WTC11 (cell line): ENCODE measurements at regions not wholly inside any gene's neighbourhood (a gene's known extent, or its start where the extent isn't known, plus 50 kb on each side); places are given as distances from the start of the nearest gene placed in this dataset.

ENCODE experiments used
- ATAC-seq: fragments of 200-7000 bp; cut with Tn5 transposase; 2 replicates; pipeline ENCODE4 v1.10.0; 2021; ENCODE audit warnings: mild to moderate bottlenecking, moderate library complexity
- CTCF ChIA-PET: fragments of 300-600 bp; sonication (Branson Sonifier 250); formaldehyde crosslinking; loops from one replicate; lab custom pipeline; 2021; ENCODE audit warnings: antibody characterized with exemption; lab: Charles Lee
- POLR2A ChIA-PET: fragments of 350-600 bp; sonication (Branson Sonifier 250); formaldehyde crosslinking; loops from one replicate; lab custom pipeline; 2021; ENCODE audit warnings: antibody characterized with exemption; lab: Charles Lee
- DNase-seq: peaks from one replicate; pipeline ENCODE4 v3.0.0; 2021; ENCODE audit warnings: low spot score
- H3K27ac Mint-ChIP-seq: 2 replicates; pipeline ENCODE4 v1.8.0; 2021; ENCODE audit warnings: mixed read lengths
- H3K27me3 Mint-ChIP-seq: 2 replicates; pipeline ENCODE4 v1.8.0; 2021; ENCODE audit warnings: low read depth, mild to moderate bottlenecking, moderate library complexity, mixed read lengths
- H3K36me3 Mint-ChIP-seq: 2 replicates; pipeline ENCODE4 v1.8.0; 2021; ENCODE audit warnings: mixed read lengths
- H3K4me1 Mint-ChIP-seq: 2 replicates; pipeline ENCODE4 v1.8.0; 2022; ENCODE audit warnings: mixed read lengths
- H3K4me3 Mint-ChIP-seq: 2 replicates; pipeline ENCODE4 v1.8.0; 2021; ENCODE audit warnings: mild to moderate bottlenecking, moderate library complexity, mixed read lengths
- H3K9me3 Mint-ChIP-seq: 2 replicates; pipeline ENCODE4 v1.8.0; 2021; ENCODE audit warnings: mixed read lengths
- ATF1 ChIP-seq: sonication (generic); formaldehyde crosslinking; IDR thresholded peaks from 2 replicates; pipeline ENCODE4 v1.8.1; 2023; ENCODE audit warnings: mild to moderate bottlenecking, moderate library complexity, missing genetic modification reagents
- CREB1 ChIP-seq: sonication (generic); formaldehyde crosslinking; IDR thresholded peaks from 2 replicates; pipeline ENCODE4 v1.8.0; 2023; ENCODE audit warnings: mild to moderate bottlenecking, missing genetic modification reagents
- E2F5 ChIP-seq: sonication (generic); formaldehyde crosslinking; IDR thresholded peaks from 2 replicates; pipeline ENCODE4 v1.8.1; 2022; ENCODE audit warnings: mild to moderate bottlenecking, moderate library complexity, missing genetic modification reagents
- EMX1 ChIP-seq: fragments of 250-450 bp; sonication (Bioruptor Pico); IDR thresholded peaks from 2 replicates; pipeline ENCODE4 v1.8.0; 2021; ENCODE audit warnings: mild to moderate bottlenecking
- ESRRA ChIP-seq: sonication (generic); formaldehyde crosslinking; IDR thresholded peaks from 2 replicates; pipeline ENCODE4 v1.8.1; 2022; ENCODE audit warnings: mild to moderate bottlenecking, missing genetic modification reagents, borderline replicate concordance
- ETV6 ChIP-seq: sonication (generic); formaldehyde crosslinking; IDR thresholded peaks from 2 replicates; pipeline ENCODE4 v1.8.1; 2022; ENCODE audit warnings: mild to moderate bottlenecking, missing genetic modification reagents
- GRHL2 ChIP-seq: fragments of 250-450 bp; sonication (Bioruptor Pico); IDR thresholded peaks from 2 replicates; pipeline ENCODE4 v1.8.0; 2022; ENCODE audit warnings: mild to moderate bottlenecking, moderate library complexity; ENCODE audit not compliant: insufficient replicate concordance, severe bottlenecking
- GTF2I ChIP-seq: fragments of 250-450 bp; sonication (Bioruptor Pico); conservative IDR thresholded peaks from 2 replicates; pipeline ENCODE4 v1.4.0; 2021; ENCODE audit warnings: mild to moderate bottlenecking
- JAZF1 ChIP-seq: fragments of 250-450 bp; sonication (Bioruptor Pico); IDR thresholded peaks from 2 replicates; pipeline ENCODE4 v1.9.0; 2021; ENCODE audit warnings: moderate library complexity, mild to moderate bottlenecking, inconsistent platforms
- KAT7 ChIP-seq: sonication (generic); formaldehyde crosslinking; IDR thresholded peaks from 2 replicates; pipeline ENCODE4 v1.8.1; 2023; ENCODE audit warnings: missing genetic modification reagents, mild to moderate bottlenecking, borderline replicate concordance
- MAX ChIP-seq: sonication (generic); formaldehyde crosslinking; IDR thresholded peaks from 2 replicates; pipeline ENCODE4 v1.8.0; 2022; ENCODE audit warnings: mild to moderate bottlenecking, missing genetic modification reagents
- MXD4 ChIP-seq: fragments of 250-450 bp; sonication (Bioruptor Pico); IDR thresholded peaks from 2 replicates; pipeline ENCODE4 v1.8.0; 2021; ENCODE audit warnings: mild to moderate bottlenecking, moderate library complexity, borderline replicate concordance
- NFE2L1 ChIP-seq: sonication (generic); formaldehyde crosslinking; IDR thresholded peaks from 2 replicates; pipeline ENCODE4 v1.8.1; 2023; ENCODE audit warnings: missing genetic modification reagents
- NFYB ChIP-seq: sonication (generic); formaldehyde crosslinking; conservative IDR thresholded peaks from 2 replicates; pipeline ENCODE4 v1.8.0; 2022; ENCODE audit warnings: low read depth, missing genetic modification reagents
- NR1H2 ChIP-seq: sonication (generic); formaldehyde crosslinking; IDR thresholded peaks from 2 replicates; pipeline ENCODE4 v1.9.0; 2021; ENCODE audit warnings: mild to moderate bottlenecking, moderate library complexity, missing genetic modification reagents
- SMAD3 ChIP-seq: sonication (generic); formaldehyde crosslinking; IDR thresholded peaks from 2 replicates; pipeline ENCODE4 v1.8.0; 2022; ENCODE audit warnings: missing genetic modification reagents, mild to moderate bottlenecking, borderline replicate concordance
- SP1 ChIP-seq: sonication (generic); formaldehyde crosslinking; conservative IDR thresholded peaks from 2 replicates; pipeline ENCODE4 v1.8.1; 2022; ENCODE audit warnings: missing genetic modification reagents
- TCF7 ChIP-seq: sonication (generic); formaldehyde crosslinking; IDR thresholded peaks from 2 replicates; pipeline ENCODE4 v1.8.0; 2022; ENCODE audit warnings: mild to moderate bottlenecking, low read depth, missing genetic modification reagents, moderate library complexity
- ZMAT4 ChIP-seq: fragments of 250-450 bp; sonication (Bioruptor Pico); IDR thresholded peaks from 2 replicates; pipeline ENCODE4 v1.9.0; 2021; ENCODE audit warnings: mild to moderate bottlenecking
- ZNF121 ChIP-seq: sonication (generic); formaldehyde crosslinking; IDR thresholded peaks from 2 replicates; pipeline ENCODE4 v1.8.0; 2023; ENCODE audit warnings: missing genetic modification reagents
- ZNF219 ChIP-seq: sonication (generic); formaldehyde crosslinking; IDR thresholded peaks from 2 replicates; pipeline ENCODE4 v1.8.0; 2023; ENCODE audit warnings: missing genetic modification reagents, mild to moderate bottlenecking, borderline replicate concordance
- ZNF263 ChIP-seq: sonication (generic); formaldehyde crosslinking; IDR thresholded peaks from 2 replicates; pipeline ENCODE4 v1.8.1; 2022; ENCODE audit warnings: low read depth, mild to moderate bottlenecking, moderate library complexity, missing genetic modification reagents
- ZNF396 ChIP-seq: fragments of 250-450 bp; sonication (Bioruptor Pico); IDR thresholded peaks from 2 replicates; pipeline ENCODE4 v1.8.0; 2021; ENCODE audit warnings: mild to moderate bottlenecking, moderate library complexity, borderline replicate concordance
- ZNF416 ChIP-seq: fragments of 250-450 bp; sonication (Bioruptor Pico); IDR thresholded peaks from 2 replicates; pipeline ENCODE4 v1.9.0; 2021; ENCODE audit warnings: mild to moderate bottlenecking, inconsistent platforms
- TF ChIP-seq, protein P1 (sequence below): fragments of 250-450 bp; sonication (Bioruptor Pico); IDR thresholded peaks from 2 replicates; pipeline ENCODE4 v2.1.2; 2022; ENCODE audit warnings: mild to moderate bottlenecking, moderate library complexity
- TF ChIP-seq, protein P2 (sequence below): sonication (generic); formaldehyde crosslinking; IDR thresholded peaks from 2 replicates; pipeline ENCODE4 v1.8.0; 2022; ENCODE audit warnings: mild to moderate bottlenecking, missing genetic modification reagents

- TF ChIP-seq, protein P1, sequence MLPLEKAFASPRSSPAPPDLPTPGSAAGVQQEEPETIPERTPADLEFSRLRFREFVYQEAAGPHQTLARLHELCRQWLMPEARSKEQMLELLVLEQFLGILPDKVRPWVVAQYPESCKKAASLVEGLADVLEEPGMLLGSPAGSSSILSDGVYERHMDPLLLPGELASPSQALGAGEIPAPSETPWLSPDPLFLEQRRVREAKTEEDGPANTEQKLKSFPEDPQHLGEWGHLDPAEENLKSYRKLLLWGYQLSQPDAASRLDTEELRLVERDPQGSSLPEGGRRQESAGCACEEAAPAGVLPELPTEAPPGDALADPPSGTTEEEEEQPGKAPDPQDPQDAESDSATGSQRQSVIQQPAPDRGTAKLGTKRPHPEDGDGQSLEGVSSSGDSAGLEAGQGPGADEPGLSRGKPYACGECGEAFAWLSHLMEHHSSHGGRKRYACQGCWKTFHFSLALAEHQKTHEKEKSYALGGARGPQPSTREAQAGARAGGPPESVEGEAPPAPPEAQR, result no peak
- no peak for TF ChIP-seq ETV6 (CRISPR knock-in tag)
- no peak for TF ChIP-seq GTF2I (CRISPR knock-in tag)
- no peak for TF ChIP-seq ZNF396 (CRISPR knock-in tag)
- no peak for TF ChIP-seq JAZF1 (CRISPR knock-in tag)
- TF ChIP-seq MAX (CRISPR knock-in tag), result no peak
- no peak for TF ChIP-seq ZNF416
- no peak for TF ChIP-seq ESRRA (CRISPR knock-in tag)
- TF ChIP-seq ZMAT4 (CRISPR knock-in tag), result no peak
- no peak for TF ChIP-seq ATF1 (CRISPR knock-in tag)
- no peak for TF ChIP-seq NFYB (CRISPR knock-in tag)
- no peak for TF ChIP-seq TCF7 (CRISPR knock-in tag)
Observed at GRCh38 chr5:18354828-18355227, 720.6 kb downstream of the TAF11L14 start (continued).

- Mint-ChIP-seq H3K4me3 (no peak overlapping the region), H3K36me3 (no peaks in the 10 kb centered on the region), H3K9me3 (peaks cover 5% of the 10 kb centered on the region; the same call in 1 of the 2 replicates), H3K27me3 (no peaks in the 10 kb centered on the region), H3K27ac (no peak overlapping the region), H3K4me1 (peaks cover 12% of the 10 kb centered on the region)
- ATAC-seq, result no peak
- TF ChIP-seq, protein P2, sequence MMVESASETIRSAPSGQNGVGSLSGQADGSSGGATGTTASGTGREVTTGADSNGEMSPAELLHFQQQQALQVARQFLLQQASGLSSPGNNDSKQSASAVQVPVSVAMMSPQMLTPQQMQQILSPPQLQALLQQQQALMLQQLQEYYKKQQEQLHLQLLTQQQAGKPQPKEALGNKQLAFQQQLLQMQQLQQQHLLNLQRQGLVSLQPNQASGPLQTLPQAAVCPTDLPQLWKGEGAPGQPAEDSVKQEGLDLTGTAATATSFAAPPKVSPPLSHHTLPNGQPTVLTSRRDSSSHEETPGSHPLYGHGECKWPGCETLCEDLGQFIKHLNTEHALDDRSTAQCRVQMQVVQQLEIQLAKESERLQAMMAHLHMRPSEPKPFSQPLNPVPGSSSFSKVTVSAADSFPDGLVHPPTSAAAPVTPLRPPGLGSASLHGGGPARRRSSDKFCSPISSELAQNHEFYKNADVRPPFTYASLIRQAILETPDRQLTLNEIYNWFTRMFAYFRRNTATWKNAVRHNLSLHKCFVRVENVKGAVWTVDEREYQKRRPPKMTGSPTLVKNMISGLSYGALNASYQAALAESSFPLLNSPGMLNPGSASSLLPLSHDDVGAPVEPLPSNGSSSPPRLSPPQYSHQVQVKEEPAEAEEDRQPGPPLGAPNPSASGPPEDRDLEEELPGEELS (CRISPR knock-in tag), result no peak
- no peak for TF ChIP-seq MAX (CRISPR knock-in tag)
- no peak for TF ChIP-seq GTF2I (CRISPR knock-in tag)
- no peak for TF ChIP-seq ZNF263 (CRISPR knock-in tag)
- TF ChIP-seq GRHL2 (CRISPR knock-in tag), result no peak
- no peak for TF ChIP-seq TCF7 (CRISPR knock-in tag)
- TF ChIP-seq KAT7 (CRISPR knock-in tag), result no peak
- no peak for TF ChIP-seq CREB1
- no peak for TF ChIP-seq SMAD3
- no peak for TF ChIP-seq ZNF416
- no peak for TF ChIP-seq ZNF121 (CRISPR knock-in tag)
- POLR2A ChIA-PET, result no interaction called here
- no peak for DNase-seq
- CTCF ChIA-PET, result no interaction called here
Observed at GRCh38 chr5:18357486-18357885, 723.2 kb downstream of the TAF11L14 start.

GRCh38 chr5:18366234-18366633 lies 732.0 kb downstream of the TAF11L14 start:
- H3K27ac Mint-ChIP-seq, result no peak overlapping the region
- no peak for DNase-seq
- H3K4me1 Mint-ChIP-seq, result peaks cover 2% of the 10 kb centered on the region; the same call in 1 of the 2 replicates
- TF ChIP-seq SP1 (CRISPR knock-in tag) (no peak), ZNF396 (CRISPR knock-in tag) (no peak), NFE2L1 (CRISPR knock-in tag) (no peak), MXD4 (CRISPR knock-in tag) (no peak), NR1H2 (no peak), ZNF219 (no peak), E2F5 (CRISPR knock-in tag) (no peak), EMX1 (CRISPR knock-in tag) (no peak), CREB1 (no peak)
- H3K9me3 Mint-ChIP-seq, result no peaks in the 10 kb centered on the region
- no peak for ATAC-seq
- ChIA-PET POLR2A (no interaction called here), CTCF (no interaction called here)
- H3K4me3 Mint-ChIP-seq, result no peak overlapping the region
- H3K36me3 Mint-ChIP-seq, result no peaks in the 10 kb centered on the region
- no peaks in the 10 kb centered on the region for H3K27me3 Mint-ChIP-seq
